GM12873 (cell line): ENCODE measurements at regions not wholly inside any gene's neighbourhood (a gene's known extent, or its start where the extent isn't known, plus 50 kb on each side); places are given as distances from the start of the nearest gene placed in this dataset.

Experiments
- TF ChIP-seq, protein P1 (sequence below): IDR thresholded peaks from 2 replicates; pipeline ENCODE4 v1.5.1; 2012; ENCODE audit warnings: low read depth, mild to moderate bottlenecking, moderate library complexity, low read length, control low read depth; ENCODE audit not compliant: insufficient read depth; ENCODE audit errors: missing control alignments

DNA sequence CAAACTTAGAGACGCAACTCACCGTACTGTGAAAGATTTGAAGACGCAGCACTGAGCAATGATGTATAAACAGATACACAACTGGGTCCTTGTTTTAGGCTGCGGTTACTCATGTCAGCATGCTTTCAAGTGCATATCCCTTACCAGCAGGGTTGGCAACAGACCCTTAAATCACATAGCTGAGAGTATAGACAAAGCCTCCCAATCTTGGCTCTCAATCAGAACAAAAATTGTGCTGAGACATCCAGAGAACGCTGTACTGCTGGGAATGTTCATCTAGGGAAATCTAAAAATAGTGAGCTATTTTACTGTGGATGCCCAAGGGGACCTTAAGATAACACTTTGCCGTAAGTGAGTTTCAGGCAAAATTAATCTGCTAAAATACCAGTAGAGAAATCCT is 84.4 kb upstream of the NUDT7 start:
- TF ChIP-seq, protein P1, sequence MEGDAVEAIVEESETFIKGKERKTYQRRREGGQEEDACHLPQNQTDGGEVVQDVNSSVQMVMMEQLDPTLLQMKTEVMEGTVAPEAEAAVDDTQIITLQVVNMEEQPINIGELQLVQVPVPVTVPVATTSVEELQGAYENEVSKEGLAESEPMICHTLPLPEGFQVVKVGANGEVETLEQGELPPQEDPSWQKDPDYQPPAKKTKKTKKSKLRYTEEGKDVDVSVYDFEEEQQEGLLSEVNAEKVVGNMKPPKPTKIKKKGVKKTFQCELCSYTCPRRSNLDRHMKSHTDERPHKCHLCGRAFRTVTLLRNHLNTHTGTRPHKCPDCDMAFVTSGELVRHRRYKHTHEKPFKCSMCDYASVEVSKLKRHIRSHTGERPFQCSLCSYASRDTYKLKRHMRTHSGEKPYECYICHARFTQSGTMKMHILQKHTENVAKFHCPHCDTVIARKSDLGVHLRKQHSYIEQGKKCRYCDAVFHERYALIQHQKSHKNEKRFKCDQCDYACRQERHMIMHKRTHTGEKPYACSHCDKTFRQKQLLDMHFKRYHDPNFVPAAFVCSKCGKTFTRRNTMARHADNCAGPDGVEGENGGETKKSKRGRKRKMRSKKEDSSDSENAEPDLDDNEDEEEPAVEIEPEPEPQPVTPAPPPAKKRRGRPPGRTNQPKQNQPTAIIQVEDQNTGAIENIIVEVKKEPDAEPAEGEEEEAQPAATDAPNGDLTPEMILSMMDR = no peak

DNA sequence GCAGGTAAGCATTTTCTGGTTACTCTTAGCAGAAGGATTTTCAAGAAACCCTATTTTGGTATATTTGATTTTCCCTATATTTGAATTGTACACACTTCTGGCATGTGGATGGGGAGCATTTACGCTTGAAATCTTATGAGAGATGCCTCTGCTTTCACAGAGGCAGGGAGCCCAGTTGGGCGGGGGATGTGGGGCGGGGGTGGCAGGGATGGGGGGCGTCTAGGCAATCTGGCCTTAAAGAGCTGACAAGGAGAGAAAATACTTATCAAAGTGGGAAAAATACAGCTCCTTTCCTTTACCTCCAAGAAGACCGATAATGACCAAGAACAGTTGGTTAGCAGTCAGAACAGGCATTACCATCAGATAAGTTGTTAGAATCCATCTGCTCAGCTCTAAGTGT is 79.1 kb upstream of the NUDT7 start:
- TF ChIP-seq, protein P1 = no peak

DNA sequence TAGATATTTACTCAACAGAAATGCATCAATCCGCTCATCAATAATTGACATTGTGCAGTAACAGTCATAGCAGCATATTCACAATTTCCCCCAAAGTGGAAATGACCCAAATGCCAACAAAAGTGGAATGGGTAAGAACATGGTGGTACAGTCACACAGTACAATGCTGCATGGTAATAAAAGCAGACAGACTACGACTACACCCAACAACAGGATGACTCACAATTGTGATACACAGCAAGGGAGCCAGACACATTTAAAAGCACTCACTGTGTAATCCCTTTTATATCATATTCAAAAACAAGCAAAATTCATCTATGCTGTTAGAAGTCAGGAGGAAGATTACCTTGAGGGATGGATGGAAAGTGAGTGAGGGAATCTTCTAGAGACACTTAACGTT is 76.5 kb upstream of the NUDT7 start:
- TF ChIP-seq, protein P1 = no peak

DNA sequence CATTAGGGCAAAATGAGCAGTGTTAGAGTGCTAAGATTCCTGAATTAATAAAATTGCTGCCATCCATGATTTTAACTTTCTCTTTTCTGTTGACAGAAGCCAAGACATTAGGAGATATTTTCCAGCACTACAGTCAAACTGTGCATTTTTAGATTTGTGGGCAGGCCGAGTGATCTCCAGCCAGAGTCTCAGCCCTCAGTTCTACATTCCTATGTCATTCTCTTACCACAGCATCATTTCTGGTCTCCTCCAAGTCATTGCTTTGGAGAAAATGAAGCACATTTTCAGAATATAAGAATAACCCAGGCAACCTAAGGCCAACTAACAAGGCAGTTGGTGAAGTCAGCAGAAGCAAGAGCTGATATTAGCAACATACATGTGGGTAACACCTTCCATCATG is 74.6 kb upstream of the NUDT7 start:
- TF ChIP-seq, protein P1 = no peak

DNA sequence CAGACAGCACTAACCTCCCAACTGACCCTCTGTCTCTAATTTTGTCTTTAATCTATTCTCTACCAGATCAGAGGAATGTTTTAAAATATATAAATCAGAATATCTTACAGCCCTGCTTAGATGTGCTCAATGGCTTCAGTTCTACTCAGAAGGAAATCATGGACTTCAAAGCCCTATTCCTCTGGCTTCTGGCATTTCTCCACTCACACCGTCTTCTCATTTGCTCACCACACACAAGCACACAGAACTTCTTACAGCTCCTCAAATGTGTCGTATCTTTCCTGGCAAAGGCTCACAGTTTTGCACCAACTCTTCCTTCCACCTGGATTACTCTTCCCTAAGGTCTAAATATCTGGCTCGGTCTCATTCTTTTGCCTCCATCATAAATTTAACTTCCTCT is 71.6 kb upstream of the NUDT7 start:
- TF ChIP-seq, protein P1 = no peak

DNA sequence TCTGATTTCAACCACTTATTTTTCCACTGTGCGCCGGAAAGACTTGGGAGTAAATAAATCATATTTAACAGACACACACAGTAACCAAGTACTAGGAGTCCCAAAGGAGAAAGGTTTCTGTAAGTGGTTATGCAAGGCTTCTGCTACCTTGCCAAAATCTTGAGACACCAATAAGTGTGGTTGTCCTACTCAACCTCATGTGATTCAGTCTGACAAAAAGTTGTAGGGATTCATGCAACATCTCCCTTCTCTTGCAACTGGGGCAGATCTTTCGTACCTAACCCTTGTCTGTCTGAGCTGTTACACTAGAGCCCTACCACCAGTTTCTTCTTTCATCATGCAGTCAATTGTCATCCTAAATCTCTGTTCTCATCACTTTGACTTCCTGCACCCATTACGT is 69.9 kb upstream of the NUDT7 start:
- TF ChIP-seq, protein P1 = no peak

DNA sequence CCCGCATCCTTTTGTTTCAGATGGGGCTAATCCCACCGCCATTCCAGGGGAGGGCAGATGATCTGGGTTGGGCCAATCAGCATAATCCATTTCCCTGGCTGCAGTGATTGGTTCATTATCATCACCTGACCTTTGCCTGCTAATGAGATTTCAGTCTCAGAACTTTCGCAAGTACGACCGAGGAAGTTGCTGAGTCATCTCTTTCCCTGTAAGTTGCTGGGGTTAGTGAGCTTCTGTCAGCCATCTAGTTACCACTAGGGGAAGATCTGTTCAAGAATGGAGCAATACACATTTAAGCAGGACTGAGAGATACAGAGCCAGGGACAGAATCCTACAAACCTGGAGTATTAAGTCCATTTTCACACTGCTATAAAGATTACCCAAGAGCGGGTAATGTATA is 65.3 kb upstream of the NUDT7 start:
- TF ChIP-seq, protein P1 = no peak

DNA sequence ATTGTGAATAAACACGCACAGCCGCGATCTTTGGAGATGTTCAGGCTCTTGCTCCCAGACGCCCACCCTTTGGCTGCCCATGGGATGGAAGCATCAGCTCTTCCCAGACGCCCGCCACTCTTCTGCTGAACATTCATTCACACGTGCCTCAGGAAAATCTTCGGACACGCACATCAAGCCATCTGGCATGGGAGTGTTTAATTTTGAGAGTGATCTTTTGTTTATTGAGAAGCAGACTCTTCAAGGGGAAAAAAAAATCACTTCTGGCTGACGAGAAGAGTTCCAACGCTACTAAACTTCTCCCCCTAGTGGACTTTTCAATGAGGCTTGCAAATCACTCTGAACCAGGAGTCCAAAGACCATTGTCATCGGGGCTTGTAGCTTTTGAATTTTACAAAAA is 62.0 kb upstream of the NUDT7 start:
- TF ChIP-seq, protein P1 = peak; percentile 16
